Lung (tissue), 11 donors: ENCODE measurements at regions not wholly inside any gene's neighbourhood (a gene's known extent, or its start where the extent isn't known, plus 50 kb on each side); places are given as distances from the start of the nearest gene placed in this dataset.

Experiments used
- ATAC-seq: fragments of 200-7000 bp; cut with Tn5 transposase; one replicate; pipeline ENCODE4 v1.9.1; 2020; ENCODE audit warnings: moderate number of reproducible peaks; ENCODE audit not compliant: insufficient read depth, low FRiP score
- DNase-seq, 3 donors: peaks; one replicate each; pipeline ENCODE4 v3.0.0-alpha.2; 2013 to 2017
- H3K27ac ChIP-seq, 2 donors: one replicate each; pipeline ENCODE4 v1.5.1; 2013; ENCODE audit warnings: mild to moderate bottlenecking in 2 of 2, moderate library complexity in 2 of 2, control low read depth in 1 of 2, inconsistent platforms in 1 of 2, low read depth in 1 of 2, low read length in 1 of 2
- H3K27me3 ChIP-seq, 3 donors: one replicate each; pipeline ENCODE4 v1.5.1; 2013; ENCODE audit warnings: low read length in 2 of 3; ENCODE audit not compliant: control insufficient read depth in 3 of 3, insufficient read depth in 3 of 3
- H3K36me3 ChIP-seq, 4 donors: one replicate each; pipeline ENCODE4 v1.5.1; 2013; ENCODE audit warnings: low read length in 4 of 4, mild to moderate bottlenecking in 1 of 4, moderate library complexity in 1 of 4; ENCODE audit not compliant: control insufficient read depth in 4 of 4, insufficient read depth in 4 of 4
- H3K4me1 ChIP-seq, 5 donors: one replicate each; pipeline ENCODE4 v1.5.1; 2013; ENCODE audit warnings: low read length in 5 of 5, mild to moderate bottlenecking in 2 of 5, moderate library complexity in 1 of 5; ENCODE audit not compliant: control insufficient read depth in 5 of 5, insufficient read depth in 5 of 5
- H3K4me3 ChIP-seq: one replicate; pipeline ENCODE4 v1.5.1; 2013; ENCODE audit warnings: mild to moderate bottlenecking, control low read depth, moderate library complexity
- H3K9ac ChIP-seq, 2 donors: one replicate each; pipeline ENCODE4 v1.5.1; 2013; ENCODE audit warnings: low read length in 2 of 2, control low read depth in 1 of 2; ENCODE audit not compliant: insufficient read depth in 1 of 2
- H3K9me3 ChIP-seq, 4 donors: one replicate each; pipeline ENCODE4 v1.5.1; 2013; ENCODE audit warnings: low read length in 3 of 4, mild to moderate bottlenecking in 1 of 4, moderate library complexity in 1 of 4; ENCODE audit not compliant: control insufficient read depth in 4 of 4, insufficient read depth in 3 of 4
- CTCF ChIP-seq: IDR thresholded peaks from 2 replicates; pipeline ENCODE4 v1.5.1; 2012; ENCODE audit warnings: mild to moderate bottlenecking; ENCODE audit errors: control extremely low read depth, extremely low read depth
- WGBS, 2 donors: extraction: QIAGEN DNeasy Blood & Tissue Kit; methylation state at CpG; one replicate each; pipeline ENCODE4 v1.1.7; 2013; 5-methylcytosine and 5-hydroxymethylcytosine counted together
- donor health status: control.
- donor health status: control.
- donor health status: Bipolar disorder and iron deficiency.
- donor health status: healthy.
- donor health status: DM: yes; HTN: yes; CAD: no.

- DNase-seq, result peak in 1 of 3 donors; percentile 8
- no peaks in the 10 kb centered on the region for H3K9me3 ChIP-seq
- H3K27ac ChIP-seq, result no peak overlapping the region
- WGBS, 2 donors, result 94 to 97% methylated on average over 7 of the region's 7 CpGs
- no peak overlapping the region for H3K4me3 ChIP-seq
- no peaks in the 10 kb centered on the region for H3K27me3 ChIP-seq
- no peak for TF ChIP-seq CTCF
- H3K9ac ChIP-seq, result no peak overlapping the region
- ATAC-seq, result no peak
- H3K36me3 ChIP-seq, result no peaks in the 10 kb centered on the region
- H3K4me1 ChIP-seq, result peaks cover 0 to 5% (median 0%) of the 10 kb centered on the region in 5 donors
Measured at GRCh38 chr18:75128051-75128605, 80.8 kb downstream of the PTGR3 start.

- Histone ChIP-seq H3K27ac (no peak overlapping the region), H3K27me3 (no peaks in the 10 kb centered on the region), H3K9ac (no peak overlapping the region), H3K9me3 (no peaks in the 10 kb centered on the region), H3K36me3 (no peaks in the 10 kb centered on the region), H3K4me3 (no peak overlapping the region), H3K4me1 (peaks cover 0 to 5% (median 0%) of the 10 kb centered on the region in 5 donors)
- WGBS, 2 donors, result 93 to 94% methylated on average over 23 to 24 of the region's 24 CpGs
- no peak for ATAC-seq
- TF ChIP-seq CTCF, result no peak
- DNase-seq, result no peak
Measured at GRCh38 chr18:75127143-75128021, 81.6 kb downstream of the PTGR3 start.

GRCh38 chr18:75125382-75126331 is 83.3 kb downstream of the PTGR3 start:
- Histone ChIP-seq H3K4me1 (no peaks in the 10 kb centered on the region), H3K36me3 (no peaks in the 10 kb centered on the region), H3K27ac (no peak overlapping the region), H3K9ac (no peak overlapping the region), H3K27me3 (no peaks in the 10 kb centered on the region), H3K9me3 (no peaks in the 10 kb centered on the region), H3K4me3 (no peak overlapping the region)
- 68 to 84% methylated on average over 38 to 44 of the region's 44 CpGs for WGBS, 2 donors
- TF ChIP-seq CTCF, result no peak
- DNase-seq, result peak in 1 of 3 donors; percentile 45
- ATAC-seq, result no peak
